ENCODE measurements at regions not wholly inside any gene's neighbourhood (a gene's known extent, or its start where the extent isn't known, plus 50 kb on each side); places are given as distances from the start of the nearest gene placed in this dataset.
"Not testable (repeated sequence)": the region's sequence is repeated elsewhere in the genome, so short reads cannot be mapped to it uniquely, and the experiment has no call there.

DNA sequence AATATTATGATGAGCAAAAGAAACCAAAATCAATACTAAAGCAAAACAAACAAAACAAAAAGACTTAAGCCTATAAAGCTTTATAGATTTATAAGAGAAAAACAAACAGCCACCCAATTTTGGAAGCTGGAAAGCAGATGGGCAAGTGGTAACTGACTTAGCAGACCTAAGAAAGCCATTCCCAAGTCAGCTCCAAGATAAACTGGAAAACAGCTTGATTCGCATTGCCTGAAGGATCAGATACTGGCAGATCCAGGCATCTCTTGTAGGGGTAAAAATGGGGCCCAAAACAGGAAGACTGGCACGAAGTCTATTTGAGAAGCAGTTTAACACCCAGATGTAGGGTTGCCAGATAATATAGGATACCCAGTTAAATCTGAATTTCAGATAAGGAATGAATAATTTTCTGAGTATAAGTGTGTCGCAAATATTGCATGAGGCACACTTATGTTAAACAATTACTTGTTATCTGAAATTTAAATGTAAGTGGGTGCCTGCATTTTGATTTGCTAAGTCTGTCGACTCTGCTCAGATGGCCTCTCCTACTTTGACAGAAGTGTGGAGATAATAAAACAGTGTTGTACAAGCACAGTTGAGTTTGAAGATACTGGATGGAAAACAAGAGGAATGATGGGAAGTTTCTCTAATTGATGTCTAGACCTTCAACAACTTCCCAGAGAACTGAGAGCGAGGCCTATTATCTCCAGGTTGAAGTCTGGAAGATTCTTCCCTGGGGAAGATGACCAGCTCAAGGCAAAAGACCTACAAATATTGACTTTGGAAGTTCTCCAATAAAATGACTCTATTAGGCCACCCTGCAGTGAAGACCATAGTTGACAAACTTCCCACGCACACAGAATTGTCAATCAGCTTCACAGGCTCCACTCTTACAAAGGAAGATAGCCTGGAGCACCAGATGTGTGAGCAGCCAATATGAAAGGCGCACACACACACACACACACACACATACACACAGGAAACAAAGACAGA lies 113.4 kb downstream of the FAM50B start:
- DNase-seq (ENCODE audit: low spot score): no peak

DNA sequence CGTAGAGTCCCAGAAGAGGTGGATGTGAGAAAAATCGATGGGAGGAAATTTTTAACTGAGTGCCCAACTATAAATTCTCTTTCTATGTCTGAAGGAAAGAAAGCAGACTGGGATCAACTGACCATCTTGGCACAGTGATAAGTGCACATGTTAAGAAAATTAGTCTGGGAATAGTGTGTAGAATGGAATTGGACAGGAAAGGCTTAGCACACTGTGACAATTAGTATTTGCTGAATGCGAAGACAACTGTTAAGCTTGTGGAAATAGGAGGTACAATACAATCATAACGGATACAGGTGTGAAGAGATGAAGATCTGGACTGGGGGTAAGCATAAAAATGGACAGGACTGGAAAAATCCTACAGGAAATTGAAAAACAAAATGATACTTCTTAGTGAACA lies 114.3 kb downstream of the FAM50B start:
- no peak for DNase-seq (ENCODE audit: low spot score)

DNA sequence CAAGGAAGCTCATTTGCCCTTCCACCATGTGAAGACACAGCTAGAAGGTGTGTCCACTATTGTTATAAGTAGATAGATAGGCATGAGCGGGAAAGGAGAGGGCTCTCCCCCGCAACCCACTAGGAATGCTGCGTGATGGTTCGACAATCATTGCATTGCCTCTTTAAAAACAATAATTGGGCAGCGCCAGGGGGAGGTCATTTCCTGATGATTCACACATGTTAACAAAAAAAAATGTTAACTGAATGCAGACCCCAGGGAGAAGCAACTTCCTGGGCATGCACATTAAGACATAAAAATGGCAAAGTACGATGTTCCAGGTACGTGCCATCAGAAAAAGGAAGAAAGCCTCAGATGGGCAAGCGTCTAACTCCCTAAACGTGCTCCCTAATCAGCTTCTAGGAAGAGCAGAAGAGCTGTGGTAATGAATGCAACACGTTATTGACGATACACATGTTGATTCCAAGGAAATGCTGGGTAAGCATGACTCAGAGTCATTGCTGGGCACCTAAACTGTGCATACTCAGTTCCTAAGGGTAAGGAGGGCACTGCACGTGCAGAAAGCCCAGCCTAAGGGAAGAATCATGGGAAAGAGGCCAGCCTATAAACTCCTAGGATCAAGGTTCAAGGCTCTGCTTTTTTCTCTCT lies 113.7 kb downstream of the FAM217A start:
- no peak for DNase-seq (ENCODE audit: low spot score)

DNA sequence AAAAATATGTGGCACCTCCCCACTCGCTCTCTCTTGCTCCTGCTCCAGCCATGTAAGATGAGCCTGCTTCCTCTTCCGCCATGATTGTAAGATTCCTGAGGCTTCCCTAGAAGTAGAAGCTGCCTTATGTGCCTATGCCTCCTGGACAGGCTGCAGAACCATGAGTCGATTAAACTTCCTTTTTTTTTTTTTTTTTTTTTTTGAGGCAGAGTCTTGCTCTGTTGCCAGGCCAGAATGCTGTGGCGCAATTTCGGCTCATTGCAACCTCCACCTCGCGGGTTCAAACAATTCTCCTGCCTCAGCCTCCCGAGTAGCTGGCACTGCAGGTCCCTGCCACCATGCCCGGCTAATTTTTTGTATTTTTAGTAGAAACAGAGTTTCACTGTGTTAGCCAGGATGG lies 112.5 kb downstream of the FAM217A start:
- no peak for DNase-seq (ENCODE audit: low spot score)

DNA sequence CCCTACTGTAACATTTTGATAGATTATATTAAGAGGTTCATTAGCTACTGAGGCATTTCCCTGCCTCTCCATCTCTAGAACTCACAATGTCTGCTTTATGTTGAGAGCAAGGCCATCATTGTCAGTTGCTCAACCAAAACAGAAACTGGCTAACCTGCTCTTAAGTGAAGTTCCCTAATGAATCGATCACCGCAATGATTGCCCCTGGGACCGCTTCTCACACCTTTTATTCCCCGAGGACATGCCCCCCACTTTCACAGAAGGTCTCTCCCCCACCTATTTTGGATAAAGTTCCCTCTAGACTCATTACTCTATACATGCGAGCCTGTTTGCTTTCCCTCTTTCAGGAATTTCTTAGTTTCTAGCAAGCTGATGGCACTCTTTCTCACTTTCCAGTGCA lies 108.8 kb downstream of the FAM217A start:
- DNase-seq (ENCODE audit: low spot score): no peak

DNA sequence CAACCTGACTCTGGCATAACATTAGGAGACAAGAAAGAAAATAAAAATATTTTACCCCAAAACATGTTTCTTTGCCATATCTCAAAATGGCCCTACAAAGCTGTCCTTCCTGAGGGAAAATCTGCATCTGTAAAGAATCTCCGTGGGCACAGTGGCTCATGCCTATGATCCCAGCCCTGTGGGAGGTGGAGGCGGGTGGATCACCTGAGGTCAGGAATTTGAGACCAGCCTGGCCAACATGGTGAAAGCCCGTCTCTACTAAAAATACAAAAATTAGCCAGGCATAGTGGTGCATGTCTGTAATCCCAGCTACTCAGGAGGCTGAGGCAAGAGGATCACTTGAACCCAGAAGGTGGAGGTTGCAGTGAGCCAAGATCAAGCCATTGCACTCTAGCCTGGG lies 105.8 kb downstream of the FAM217A start:
- not testable (repeated sequence) for DNase-seq (ENCODE audit: low spot score)

DNA sequence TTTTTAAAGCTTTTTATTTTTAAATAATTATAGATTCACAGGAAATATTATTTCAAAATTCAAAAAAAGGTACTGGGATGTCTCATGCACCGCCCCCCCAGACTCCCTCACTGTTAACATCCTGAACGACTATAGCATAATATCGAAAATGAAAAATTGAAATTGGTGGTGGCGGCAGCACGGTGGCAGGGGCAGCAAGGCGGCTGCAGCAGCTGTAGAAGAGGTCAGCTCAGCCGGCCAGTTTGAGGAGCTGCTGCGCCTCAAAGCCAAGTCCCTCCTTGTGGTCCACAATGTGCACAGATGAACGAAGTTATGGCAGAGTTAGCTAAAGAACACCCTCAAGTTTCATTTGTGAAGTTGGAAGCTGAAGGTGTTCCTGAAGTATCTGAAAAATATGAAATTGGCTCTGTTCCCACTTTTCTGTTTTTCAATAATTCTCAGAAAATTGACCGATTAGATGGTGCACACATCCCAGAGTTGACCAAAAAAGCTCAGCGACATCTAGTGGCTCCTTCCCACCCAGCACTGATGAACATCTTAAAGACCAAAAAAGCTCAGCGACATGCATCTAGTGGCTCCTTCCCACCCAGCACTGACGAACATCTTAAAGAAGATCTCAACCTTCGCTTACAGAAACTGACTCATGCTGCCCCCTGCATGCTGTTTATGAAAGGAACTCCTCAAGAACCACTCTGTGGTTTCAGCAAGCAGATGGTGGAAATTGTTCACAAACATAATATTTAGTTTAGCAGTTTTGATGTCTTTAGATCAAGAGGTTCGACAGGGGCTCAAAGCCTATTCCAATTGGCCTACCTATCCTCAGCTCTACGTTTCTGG lies 100.8 kb downstream of the FAM217A start:
- DNase-seq (ENCODE audit: low spot score): peak; percentile 71

DNA sequence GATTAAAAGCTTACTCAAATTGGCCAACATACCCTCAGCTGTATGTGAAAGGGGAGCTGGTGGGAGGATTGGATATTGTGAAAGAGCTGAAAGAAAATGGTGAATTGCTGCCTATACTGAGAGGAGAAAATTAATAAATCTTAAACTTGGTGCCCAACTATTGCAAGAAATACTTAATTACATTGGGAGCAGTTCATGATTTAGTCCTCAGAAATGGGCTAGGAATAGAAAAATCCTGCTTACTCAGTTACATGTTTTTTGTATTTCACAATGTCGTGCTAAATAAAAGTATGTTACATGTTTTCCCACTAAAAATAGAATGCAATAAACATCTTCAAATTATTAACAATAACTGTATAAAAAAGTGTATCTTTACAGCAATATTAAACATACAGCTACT lies 100.0 kb downstream of the FAM217A start:
- DNase-seq (ENCODE audit: low spot score): not testable (repeated sequence)

DNA sequence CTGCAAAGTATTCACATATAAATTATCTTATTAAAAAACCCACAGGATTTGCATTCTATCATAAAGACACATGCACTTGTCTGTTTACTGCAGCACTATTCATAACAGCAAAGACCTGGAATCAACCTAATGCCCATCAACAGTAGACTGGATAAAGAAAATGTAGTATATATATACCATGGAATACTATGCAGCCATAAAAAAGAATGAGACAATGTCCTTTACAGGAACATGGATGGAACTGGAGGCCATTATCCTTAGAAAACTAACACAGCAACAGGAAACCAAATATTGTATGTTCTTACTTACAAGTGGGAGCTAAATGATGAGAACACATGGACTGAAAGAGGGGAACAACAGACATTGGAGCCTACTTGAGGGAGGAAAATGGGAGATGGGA lies 97.0 kb downstream of the FAM217A start:
- no peak for DNase-seq (ENCODE audit: low spot score)

DNA sequence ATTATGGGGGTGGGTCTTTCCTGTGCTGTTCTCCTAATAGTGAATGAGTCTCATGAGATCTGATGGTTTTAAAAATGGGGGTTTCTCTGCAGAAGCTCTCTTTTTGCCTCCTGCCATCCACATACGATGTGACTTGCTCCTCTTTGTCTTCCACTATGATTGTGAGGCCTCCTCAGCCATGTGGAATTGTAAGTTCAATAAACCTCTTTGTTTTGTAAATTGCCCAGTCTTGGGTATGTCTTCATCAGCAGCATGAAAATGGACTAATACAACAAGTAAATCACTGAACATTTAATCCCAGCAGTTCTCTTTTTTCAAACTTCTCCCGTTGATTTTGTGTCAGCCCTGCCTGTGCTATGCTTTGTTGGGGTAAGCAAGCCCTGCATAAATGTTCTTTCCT lies 95.2 kb downstream of the FAM217A start:
- no peak for DNase-seq (ENCODE audit: low spot score)

DNA sequence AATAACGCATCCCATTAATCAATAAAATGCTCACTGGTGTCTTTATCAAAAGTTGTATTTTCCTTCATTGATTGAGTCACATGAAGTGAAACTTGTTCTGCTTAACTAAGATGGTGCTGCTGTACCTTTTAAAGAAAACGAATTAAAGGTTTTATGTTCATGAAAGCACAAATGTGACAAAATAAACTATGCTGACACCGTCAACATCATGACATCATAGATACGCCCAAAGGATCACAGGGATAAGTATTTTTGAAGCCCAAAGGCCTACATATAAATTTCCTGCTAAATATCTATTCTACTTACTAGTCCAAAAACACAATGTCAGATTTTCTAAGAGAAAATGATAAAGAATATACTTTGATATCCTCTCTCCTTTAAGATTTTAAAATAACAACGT lies 94.4 kb downstream of the FAM217A start:
- no peak for DNase-seq (ENCODE audit: low spot score)

DNA sequence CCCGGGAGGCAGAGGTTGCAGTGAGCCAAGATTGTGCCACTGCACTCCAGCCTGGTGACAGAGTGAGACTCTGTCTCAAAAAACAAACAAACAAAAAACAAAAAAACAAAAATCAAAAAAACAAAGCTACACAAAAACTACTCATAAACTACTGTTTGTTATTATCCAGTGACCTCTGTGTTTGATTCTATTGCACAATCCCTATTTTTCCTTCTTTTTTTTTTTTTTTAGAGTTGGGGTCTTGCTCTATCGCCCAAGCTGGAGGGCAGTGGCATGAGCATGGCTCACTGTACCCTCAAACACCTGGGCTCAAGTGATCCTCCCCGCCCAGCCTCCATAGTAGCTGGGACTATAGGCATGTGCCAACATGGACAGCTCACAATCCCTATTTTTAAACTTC lies 92.7 kb downstream of the FAM217A start:
- DNase-seq (ENCODE audit: low spot score): no peak

DNA sequence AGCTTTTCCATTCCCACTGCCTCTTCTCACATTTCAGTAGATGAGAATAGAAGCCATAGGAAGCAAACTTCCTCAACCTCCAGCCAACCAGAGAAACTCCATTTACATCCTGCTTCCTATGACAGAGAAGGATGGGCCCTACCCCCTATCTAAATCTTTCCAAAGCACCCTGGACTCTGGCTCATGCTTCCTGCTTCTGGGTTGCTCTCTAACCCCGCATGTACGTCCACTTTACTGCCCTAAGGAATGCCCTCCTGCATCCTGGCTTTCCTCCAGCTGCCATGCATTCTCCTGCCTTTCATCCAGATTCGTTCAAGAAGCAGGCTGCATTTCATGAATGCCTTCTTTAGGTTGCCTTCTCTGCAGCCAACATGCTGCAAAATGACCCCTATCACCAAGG lies 91.9 kb downstream of the FAM217A start:
- no peak for DNase-seq (ENCODE audit: low spot score)

DNA sequence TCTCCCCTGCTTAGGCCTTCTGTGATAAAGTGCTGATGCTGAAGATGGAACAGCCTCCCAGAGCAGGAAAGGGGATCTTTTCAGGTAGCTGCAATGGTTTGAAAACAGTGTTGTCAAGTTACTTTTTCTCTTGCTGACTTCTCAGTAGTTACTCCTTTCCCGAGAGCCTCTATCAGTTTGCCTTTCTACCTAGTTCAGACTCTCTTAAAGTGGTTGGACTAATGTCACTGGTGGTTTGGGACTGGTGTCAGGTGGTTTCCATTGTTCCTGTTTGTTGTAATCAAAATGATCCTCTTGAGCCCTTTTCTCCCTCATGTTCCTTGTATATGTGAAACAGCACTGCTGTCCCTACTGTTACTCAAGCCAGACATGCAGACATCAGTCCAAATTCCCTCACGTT lies 91.4 kb downstream of the FAM217A start:
- no peak for DNase-seq (ENCODE audit: low spot score)

DNA sequence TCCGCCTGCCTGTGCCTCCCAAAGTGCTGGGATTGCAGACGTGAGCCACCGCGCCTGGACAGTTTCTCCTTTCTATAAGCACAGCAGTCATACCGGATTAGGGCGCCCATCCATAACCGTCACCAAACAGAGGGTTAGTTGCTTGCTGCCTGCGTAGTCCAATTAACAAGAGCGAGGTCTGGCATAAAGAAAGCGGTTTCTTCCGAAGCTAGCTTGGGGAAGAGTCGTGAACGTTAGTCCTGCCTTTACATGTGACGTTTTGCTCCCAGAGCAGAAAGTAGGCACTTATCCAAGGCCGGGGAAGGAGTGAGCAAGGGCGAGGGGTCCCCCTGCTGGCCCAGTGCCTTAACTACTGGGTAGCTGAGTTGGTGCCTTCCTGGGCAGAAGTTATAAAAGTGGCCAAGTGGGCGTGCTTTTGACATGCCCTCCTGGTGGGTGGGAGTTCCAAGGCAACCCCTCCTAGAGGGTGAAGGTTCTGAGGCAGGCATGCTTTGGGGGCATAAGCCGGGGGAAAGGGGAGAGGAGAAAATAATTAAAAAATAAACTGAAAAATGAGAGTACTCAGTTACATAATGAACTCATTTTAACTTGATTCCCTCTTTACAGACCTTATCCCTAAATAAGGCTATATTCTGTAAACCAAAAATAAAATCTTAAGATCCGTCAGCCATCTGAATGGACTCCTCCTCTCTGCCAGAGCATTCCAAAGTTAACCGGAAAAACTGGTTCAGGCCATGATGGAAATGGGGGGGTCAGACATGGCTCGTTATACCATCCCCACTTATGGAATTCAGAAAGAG lies 88.0 kb downstream of the FAM217A start:
- DNase-seq (ENCODE audit: low spot score): peak; percentile 91

DNA sequence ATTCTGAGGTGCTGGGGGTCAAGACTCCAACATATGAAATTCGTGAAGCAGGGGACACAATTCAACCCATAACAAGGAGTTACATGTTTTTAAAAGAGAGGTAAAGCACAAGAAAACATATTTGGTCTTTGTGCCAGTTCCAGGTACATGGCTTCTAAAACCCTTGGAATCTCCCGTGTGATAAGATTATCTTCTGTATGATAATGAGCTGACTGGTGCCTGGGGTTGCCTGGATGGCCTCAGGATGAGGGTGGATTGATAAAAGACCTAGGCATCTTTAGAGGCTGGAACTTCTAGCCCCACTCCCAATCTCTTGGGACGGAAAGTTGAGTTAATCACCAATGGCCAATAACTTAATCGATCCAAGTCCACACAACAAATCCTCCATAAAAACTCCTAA lies 87.0 kb downstream of the FAM217A start:
- no peak for DNase-seq (ENCODE audit: low spot score)

DNA sequence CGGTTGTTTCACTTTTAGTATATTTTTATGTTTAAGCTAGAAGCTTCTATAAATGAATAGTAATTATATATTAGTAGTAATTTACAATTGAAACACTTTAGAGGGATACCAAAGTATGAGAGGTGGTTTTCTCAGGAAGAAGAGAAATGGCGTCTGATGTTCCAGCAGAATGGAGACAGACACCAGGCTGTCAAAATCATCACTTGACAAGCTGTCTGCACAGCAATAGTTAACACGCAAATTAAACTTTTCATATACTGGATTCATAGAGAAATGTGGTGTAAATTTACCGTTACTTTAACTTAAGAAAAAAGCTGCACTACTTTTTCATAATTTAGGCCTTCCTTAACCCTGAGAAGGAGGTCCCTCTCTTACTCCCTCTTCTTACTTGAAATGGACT lies 82.6 kb downstream of the FAM217A start:
- no peak for DNase-seq (ENCODE audit: low spot score)

DNA sequence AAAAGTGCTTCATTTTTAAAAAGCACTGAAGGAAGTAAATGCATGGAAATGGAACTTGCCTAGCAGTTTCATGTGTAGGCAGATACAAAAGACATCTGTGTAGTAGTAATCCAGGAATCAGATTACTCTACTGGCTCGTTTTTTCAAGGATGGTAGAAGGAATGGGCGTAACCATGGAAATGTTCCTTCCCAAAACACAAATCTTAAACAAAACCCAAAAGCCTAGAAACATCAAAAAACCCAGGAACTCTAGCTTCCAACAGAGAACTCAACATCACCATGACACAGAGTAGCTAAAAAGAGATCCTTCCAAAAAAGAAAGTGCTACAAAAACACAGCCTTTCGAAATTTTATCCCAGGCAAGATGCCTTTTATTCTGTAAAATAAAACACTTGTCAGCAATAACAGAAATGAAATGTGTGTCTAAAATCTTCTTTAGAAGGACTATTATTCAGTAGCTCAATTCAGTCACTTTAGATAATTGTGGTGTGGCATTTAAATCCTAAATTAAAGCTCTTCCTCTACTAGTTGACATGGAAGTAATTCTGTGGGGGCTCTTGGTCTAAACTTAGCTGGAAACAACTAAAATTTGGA lies 81.7 kb downstream of the FAM217A start:
- no peak for DNase-seq (ENCODE audit: low spot score)

DNA sequence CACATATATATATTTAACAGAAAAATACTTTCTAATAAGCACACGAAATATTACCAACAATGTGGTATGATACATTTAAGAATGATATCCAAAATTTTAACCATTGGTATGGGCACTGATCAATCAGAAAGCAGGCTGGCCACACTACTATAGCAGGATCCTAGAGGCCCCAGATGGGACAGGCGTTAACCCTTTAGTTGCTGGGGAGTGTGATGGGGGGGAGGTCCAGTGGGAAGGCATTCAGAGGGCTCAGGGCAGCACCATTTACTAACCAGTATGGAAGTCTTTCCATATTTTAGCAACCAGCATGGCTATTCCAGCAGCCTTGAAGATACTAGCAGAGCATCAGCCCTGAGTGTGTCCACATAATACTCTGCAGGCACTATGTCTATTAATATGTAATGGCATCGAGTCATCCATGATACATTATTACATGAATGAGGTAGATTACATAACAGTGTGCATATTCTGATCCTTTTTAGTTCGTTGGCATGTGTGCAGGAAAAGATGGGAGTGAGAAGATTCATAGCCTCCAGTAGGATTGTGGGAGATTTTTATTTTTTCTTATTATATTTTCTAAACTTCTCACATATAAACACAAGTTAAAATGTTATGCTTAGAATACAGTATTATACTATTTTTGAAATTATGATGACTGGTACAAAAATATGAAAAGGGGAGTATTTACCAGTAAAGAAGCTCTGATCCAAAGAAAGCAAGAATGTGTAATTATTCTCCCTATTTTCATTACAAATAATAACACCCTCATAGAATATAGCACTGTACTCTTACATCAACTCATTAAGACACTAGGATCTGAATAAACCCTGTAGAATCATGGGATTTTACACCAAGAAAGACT lies 78.9 kb downstream of the FAM217A start:
- no peak for DNase-seq (ENCODE audit: low spot score)

DNA sequence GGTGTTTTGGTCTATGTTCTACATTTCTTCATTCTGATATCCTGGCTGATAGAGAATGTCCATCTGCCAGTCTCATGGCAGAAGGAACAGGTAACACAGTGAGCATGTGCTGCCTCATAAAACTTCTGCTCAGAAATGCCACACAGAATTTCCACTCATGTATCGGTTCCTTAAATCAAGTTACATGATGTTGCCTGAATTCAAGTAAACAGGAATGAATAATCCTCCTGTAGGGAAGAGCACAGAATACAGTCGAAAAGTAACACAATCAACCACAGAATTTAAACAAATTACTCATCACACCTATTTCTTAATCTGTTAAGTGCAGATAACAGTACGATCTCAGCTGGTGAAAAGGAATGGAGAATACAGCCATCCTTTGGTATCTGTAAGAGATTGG lies 74.7 kb downstream of the FAM217A start:
- no peak for DNase-seq (ENCODE audit: low spot score)
